HG03460 (cell line): ENCODE measurements at regions not wholly inside any gene's neighbourhood (a gene's known extent, or its start where the extent isn't known, plus 50 kb on each side); places are given as distances from the start of the nearest gene placed in this dataset.

Experiments used
- ATAC-seq: cut with Tn5 transposase; IDR thresholded peaks from one replicate; pipeline ENCODE4 v1.9.1; 2021; ENCODE audit not compliant: unreplicated experiment

DNA sequence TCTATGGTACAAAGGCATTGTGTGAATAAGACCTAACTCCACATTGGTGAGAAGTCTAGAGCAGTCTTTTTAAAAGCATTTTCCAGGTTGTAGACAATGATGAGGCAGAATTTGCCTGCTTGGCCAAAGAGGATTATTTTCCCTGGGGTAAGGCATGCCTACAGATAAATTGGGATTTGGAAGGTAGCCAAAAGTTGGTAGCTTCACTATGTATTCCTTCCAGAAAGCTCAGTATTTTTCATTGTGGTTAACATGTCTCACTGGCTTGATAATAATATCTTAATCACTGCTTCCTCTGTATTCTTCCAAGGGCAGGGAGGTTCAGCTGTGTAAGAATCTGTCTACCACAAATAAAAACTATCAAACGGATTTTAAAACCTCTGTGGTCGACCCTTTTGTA lies 590.8 kb upstream of the PRMT6 start:
- ATAC-seq: no peak

GRCh38 chr1:106480629-106481028 lies 575.8 kb upstream of the PRMT6 start:
- no peak for ATAC-seq

- no peak for ATAC-seq
These were observed 563.6 kb upstream of the PRMT6 start for GRCh38 chr1:106492880-106493279.

DNA sequence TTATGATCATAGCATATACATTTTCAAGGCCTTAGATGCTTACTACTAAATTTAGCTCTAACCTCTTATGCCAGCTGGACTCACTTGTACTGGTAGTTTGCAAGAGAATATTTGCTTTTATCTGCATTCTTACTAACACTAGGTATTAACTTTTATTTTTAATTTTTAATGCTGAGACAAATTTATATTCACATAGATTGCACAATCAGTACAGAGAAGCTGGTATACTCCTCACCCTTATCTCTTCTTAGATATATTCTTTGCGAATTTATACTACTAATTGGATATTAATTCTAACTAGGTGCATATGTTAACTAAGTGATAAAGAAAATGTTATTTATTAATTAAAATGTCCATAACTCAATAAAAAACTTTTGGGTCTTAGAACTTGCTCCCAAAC lies 561.8 kb upstream of the PRMT6 start:
- ATAC-seq: no peak

- ATAC-seq: no peak
These were observed 558.2 kb upstream of the PRMT6 start for GRCh38 chr1:106498238-106498637.

DNA sequence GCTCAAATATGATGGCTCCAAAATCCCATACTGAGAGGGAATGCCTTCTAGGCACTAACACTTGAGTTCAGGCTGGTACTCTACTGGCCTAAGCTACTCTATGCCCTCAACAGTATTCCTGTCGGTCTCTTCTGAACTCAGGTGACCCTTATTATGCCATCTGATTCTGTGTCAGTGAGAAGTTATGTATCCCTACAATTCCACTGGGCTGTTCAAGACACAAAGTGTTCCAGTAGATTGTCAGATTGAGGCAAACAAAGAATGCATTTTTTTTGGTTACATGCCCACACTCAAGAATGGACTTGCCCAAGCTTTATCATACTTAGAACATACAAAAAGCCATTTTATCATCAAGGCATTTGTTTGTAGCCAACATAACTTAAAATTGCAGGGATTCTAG lies 553.8 kb upstream of the PRMT6 start:
- no peak for ATAC-seq

DNA sequence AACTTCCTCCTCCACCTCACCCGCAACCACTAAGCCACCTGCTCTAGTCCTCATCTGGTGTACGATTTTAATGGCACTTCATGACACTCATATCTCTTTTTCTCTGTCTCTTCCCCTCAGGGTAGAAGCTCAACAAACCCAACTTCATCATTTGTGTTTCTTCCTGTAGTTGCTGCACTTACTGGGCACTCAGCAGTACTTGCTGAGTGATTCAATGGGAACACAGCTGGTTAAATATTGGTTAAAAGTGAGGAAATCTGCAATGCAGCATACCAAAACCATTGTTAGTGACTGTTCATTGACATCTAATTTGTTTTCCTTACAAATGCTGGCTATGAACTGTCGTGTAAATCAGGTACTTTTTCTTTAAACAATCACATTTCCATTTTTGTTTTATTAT lies 541.1 kb upstream of the PRMT6 start:
- no peak for ATAC-seq

DNA sequence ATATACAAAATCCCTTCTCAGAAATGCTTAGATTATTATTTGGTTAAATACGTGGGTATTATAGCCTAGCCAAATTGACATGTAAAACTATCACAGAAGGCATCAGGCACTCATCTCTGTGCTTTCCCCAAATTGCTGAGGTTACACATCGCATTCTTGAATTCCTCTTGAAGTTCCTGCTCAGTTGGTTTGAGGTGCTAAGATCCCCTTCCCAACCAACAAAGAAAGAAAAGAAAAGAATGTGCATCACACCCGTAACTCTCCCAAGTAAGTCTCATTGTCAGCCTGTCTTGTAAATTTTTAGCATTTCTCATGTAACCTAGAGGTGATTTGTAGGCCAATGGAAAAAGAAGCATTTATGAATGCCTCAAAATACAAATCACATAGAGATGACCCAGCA lies 539.2 kb upstream of the PRMT6 start:
- ATAC-seq: no peak

DNA sequence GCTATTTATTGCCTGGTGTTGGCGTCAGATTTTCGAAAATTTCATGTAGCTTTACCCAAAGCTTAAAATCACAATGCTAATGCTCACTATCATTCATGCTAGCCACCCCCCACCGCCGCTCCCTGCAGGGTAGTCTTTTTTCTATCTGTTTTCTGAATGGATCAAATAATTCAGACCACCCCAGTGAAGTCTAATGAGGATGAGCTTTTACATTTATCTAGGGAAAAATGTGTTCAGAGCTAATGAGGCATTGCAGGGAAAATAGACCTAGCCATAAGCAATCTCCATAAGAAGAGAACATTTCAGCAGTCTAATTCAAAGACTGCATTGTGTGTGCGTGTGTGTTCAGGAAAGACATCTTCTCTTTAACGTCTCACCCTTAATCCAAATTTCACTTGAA lies 533.0 kb upstream of the PRMT6 start:
- ATAC-seq: no peak

- ATAC-seq: no peak
These were observed 531.8 kb upstream of the PRMT6 start for GRCh38 chr1:106524631-106525030.

- ATAC-seq: no peak
These were observed 529.8 kb upstream of the PRMT6 start for GRCh38 chr1:106526650-106527049.

GRCh38 chr1:106534612-106535011 lies 521.9 kb upstream of the PRMT6 start:
- no peak for ATAC-seq

DNA sequence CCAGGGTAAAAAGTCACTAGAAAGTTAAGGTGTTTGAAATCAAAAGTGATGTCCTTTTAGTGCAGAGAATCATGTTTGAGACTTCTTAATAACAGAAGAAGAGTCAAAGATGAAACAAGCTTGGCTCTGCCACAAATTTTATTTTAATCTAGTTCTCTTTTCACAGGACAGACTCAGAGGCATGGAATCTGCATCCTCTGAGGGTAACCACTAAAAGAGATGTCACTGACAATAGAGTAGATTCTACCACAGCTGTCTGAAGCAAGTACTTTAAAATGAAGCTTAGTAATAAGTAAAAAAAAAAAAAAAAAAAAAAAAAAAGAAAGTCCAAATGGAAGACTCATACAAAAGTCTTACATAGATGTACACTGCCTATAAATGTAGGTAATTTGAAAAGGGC lies 519.7 kb upstream of the PRMT6 start:
- ATAC-seq: no peak

GRCh38 chr1:106548726-106549125 lies 507.7 kb upstream of the PRMT6 start:
- no peak for ATAC-seq

- ATAC-seq: no peak
These were observed 502.2 kb upstream of the PRMT6 start for GRCh38 chr1:106554294-106554693.

DNA sequence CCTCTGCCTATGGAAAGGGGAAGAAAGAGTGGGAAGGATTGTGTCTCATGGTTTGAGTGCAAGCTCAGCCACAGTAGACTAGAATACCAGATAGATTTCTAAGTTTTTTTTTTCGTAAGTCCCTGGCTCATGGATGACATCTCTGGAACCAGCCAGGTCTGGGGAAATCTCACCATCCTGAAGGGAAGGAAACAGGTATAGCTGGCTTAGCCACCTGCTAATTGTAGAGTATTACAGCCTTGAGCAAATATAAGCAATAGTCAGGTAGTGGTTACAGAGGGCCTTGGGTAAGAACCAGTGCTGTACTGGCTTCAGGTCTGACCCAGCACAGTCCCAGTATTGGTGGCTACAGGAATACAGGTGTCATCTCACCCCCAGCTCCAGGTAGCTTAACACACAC lies 500.9 kb upstream of the PRMT6 start:
- ATAC-seq: no peak

DNA sequence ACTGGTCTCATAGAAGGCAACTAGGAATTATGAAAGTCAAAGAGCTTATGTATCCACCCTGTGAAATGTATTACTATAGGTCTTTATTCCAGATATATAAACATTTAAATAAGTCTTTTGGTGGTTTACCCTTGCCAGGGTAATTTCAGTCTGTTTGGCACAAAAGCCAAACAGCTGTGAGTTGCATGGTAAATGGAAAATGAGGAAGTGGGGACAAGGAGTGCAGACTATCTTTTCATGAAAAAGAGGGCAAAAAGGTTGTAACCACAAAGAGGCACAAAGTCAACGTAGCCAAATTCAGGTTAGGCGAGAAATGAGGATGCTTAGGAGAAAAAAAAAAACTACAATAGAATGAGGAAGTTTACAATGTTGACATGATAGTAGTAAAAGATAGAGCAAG lies 492.3 kb upstream of the PRMT6 start:
- no peak for ATAC-seq

GRCh38 chr1:106568201-106568974 lies 488.1 kb upstream of the PRMT6 start:
- no peak for ATAC-seq

GRCh38 chr1:106571109-106571508 lies 485.4 kb upstream of the PRMT6 start:
- no peak for ATAC-seq

DNA sequence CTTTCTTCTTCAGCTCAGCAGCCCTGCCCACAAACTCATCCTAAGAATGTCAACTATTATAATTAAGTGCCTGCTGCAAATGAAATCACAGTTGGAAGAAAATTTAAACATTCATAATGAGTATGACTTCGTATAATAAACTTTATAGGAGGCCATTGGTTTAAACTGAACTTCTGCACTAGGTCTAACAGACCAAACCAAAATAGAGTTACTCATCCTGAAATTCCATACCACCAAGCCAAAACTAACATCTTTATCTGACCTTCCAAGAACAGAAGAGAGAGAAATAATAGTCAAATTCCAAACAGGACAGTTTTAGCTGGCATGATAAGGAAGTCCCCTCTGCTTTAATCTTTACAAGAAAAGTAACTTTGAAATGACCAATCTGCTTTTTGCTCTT lies 472.4 kb upstream of the PRMT6 start:
- ATAC-seq: no peak

GRCh38 chr1:106584676-106585075 lies 471.8 kb upstream of the PRMT6 start:
- no peak for ATAC-seq

- no peak for ATAC-seq
These were observed 455.8 kb upstream of the PRMT6 start for GRCh38 chr1:106600626-106601025.

DNA sequence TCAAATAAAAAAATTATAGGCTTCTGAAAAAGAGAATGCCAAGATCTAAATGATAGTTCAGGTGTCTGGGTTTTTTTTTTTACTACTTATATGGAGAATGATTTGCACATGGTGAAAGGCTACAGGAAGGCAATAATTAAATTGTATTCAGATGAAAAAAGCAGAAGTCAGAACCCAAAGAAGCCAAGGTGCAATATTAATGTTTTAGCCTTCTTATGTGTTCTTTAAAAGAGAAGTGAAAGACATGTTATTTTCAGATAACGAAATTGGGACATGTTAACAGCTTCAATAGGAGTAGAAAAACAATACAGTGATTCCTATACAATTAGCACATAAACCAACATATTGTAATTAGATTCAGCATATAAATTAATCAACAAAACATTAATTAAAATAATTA lies 452.9 kb upstream of the PRMT6 start:
- no peak for ATAC-seq
